SHP77 treated with DMSO at 0.1 percent for 48 hours (cell line): ENCODE measurements at regions not wholly inside any gene's neighbourhood (a gene's known extent, or its start where the extent isn't known, plus 50 kb on each side); places are given as distances from the start of the nearest gene placed in this dataset.
"Not testable (repeated sequence)": the region's sequence is repeated elsewhere in the genome, so short reads cannot be mapped to it uniquely, and the experiment has no call there.

Source experiments
- DNase-seq: peaks from one replicate; lab custom pipeline; 2025; lab: John Stamatoyannopoulos, UW

DNA sequence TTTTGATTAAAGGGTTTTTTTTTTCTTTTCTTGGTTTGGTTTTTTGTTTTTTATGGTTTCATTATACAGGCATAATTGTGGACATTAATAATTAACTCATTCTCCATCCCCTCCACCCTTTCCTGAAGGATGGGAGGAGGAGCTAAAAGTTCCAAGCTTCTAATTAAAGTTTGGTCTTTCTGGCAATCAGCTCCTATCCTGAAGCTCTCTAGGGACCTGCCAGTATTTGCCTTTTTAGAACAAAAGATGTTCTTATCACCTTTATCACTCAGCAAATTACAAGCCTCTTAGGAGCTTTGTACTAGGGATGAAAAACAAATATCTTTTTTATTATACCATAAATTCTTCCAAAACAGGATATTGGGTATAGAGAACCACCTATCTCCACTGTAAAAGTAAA lies 589.8 kb downstream of the PDHA2 start:
- DNase-seq: no peak

DNA sequence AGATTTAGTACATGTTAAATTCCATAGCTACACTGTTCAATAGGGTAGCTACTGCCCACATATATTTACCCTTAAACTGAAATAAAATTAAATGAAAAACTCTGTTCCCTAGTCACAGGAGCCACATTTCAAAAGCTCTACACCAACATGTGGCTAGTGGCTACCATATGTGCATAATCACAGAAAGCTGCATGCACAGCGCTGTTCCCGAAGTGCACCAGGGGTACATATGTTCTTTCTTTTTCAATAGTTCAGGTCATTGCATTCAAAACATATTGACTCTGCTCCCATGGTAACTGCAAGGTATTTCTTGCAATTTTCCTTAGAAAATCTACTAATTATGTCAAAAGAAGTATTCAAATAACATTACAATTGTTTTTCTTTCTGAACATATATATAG lies 591.2 kb downstream of the PDHA2 start:
- DNase-seq: no peak

DNA sequence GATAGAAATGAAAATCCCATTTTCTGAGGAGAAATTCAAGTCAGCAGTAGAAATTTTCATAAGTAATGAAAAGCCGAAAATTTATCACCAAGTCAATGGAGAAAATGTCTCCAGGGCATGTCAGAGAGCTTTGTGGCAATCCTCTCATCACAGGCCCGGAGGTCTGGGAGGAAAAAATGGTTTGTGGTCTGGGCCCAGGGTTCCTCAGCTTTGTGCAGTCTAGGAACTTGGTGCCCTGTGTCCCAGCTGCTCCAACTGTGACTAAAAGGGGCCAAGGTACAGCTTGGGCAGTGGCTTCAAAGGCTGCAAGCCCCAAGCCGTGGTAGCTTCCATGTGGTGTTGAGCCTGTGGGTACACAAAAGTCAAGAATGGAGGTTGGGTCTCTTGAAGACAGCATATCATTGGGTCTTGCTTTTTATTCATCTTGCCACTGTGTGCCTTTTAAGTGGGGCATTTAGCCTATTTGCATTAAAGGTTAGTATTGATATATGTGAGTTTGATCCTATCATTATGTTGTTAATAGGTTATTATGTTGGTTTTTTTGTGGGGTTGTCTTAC lies 608.5 kb downstream of the PDHA2 start:
- no peak for DNase-seq

DNA sequence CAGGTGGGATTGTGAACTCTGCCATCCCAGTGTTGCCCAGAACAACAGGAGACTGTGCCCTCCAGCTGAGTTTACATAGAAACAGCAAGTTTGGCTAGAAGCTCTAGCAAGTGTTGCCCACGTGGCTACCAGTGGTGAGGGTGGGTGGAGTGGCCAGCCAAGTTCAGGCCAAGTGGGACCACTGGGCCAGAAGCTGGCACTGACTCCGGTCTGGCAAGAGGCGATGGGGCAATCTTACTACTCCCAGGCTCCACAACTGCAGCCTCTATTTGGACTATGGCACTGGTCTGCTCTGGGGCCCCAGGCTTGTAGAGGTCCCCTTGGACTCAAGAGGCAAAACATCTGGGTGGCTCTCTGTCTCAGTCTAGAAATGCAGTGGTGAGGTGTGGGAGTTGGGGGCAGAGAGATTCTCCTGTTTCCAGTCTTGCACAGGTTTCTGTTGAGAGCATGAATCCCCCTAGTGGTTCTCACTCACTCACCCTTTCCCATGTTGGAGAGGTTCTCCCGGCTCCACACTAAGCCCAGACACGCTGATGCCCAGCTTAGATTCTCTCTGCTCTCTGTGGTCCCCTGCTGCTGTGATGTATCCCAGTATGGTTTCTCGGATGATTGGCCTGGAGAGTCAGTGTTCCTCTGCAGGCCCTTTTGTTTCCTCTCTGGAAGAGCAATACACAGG lies 615.3 kb downstream of the PDHA2 start:
- DNase-seq: no peak

DNA sequence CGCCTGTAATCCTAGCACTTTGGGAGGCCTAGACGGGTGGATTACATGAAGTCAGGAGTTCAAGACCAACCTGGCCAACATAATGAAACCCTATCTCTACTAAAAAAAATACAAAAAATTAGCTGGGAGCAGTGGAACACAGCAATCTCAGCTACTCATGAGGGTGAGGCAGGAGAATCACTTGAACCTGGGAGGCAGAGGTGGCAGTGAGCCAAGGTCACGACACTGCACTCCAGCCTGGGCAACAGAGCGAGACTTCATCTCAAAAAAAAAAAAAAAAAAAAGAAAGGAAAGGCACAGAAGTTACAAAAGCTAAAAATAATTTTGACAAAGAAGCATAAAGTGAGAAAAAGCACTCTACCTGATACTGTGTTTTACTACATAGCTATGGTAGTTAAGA lies 618.1 kb downstream of the PDHA2 start:
- not testable (repeated sequence) for DNase-seq

DNA sequence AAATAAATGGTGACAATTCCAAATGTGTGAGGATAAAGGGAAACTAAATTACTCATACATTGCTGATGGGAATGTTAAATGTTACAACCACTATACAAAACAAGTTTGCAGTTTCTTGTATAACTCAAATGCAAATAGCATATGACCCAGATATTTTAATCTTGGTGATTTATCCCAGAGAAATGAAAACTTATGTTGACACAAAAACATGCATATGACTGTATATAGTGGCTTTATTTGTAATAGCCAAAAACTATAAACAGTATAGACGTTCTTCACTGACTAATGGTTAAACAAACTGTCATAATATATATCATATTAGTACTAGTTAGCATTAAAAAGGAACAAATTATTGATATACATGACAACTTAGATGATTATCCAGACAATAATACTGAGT lies 619.2 kb downstream of the PDHA2 start:
- DNase-seq: no peak

DNA sequence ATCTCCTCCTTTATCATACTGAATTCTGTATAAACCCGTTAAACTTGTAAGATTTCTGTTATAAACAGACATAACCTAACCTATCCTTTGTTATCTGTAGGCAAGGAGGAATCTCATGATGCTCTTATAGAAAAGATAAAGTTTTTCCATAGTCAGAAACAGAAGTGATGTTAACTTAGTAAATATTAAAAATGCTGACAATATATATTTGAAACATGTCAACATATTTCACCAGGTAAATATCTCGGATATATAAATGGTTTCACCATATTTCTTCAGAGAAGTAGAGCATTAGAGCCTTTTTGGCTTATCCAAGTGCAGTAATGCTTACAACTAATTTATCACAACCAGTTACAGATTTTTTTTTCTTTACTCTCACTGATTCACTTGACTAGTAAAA lies 625.9 kb downstream of the PDHA2 start:
- no peak for DNase-seq

DNA sequence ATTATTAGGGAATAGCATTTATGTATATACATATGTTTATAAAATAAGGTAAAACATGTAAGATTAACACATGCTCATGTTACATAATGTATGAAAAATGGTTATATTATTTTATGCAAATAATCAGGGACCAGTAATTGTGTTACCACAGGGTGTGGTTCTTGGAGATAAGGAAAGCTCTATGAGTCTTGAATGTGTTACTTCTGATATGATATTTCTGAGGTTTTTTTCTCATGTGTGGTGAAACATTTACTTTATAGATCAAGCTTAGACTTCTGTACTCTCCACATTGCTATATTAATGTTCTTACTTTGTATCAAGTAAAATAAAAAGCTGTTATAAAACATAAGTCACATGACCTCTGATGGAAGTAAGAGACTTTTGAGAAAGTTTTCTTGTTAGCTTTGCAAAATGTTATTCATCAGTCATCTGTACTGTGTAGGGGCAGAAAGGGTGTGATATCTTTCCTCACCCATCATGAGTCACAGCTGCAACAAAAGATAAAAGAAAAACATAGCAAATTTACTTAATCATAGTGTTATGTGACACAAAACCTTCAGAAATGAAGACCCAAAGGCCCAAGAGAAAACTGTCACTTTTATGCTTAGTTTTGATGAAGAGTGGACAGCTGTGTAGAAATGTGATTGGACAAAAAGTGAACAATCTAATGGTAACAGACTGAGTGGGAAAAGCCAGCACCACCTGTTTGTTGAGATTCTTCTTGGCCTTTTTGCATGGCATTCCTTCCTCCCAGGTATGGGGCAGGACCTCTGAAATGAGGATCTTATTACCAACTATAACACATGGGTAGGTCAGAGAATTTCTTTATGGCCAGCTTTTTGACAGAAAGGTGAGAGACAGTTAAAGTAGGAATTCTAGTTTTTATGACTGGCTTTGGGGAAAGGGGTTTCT lies 632.3 kb downstream of the PDHA2 start:
- no peak for DNase-seq

DNA sequence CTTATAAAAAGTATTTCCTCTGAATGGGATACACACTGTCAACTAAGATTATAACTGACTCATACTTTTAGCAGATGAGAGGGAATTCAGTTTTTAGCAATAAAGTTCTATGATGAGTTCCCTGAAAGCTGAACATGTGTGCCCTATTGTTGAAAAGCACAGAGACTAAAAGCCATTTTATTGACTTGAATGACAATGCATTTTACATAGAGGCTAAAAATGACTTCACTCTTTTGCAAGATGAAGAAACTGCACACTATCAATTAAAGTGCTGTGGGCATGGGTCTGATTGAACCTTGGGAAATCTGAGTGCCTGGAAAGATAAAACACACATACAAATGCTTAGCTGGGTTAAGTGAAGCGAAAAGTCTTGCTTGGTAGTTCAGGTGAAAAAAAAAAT lies 633.4 kb downstream of the PDHA2 start:
- DNase-seq: no peak

DNA sequence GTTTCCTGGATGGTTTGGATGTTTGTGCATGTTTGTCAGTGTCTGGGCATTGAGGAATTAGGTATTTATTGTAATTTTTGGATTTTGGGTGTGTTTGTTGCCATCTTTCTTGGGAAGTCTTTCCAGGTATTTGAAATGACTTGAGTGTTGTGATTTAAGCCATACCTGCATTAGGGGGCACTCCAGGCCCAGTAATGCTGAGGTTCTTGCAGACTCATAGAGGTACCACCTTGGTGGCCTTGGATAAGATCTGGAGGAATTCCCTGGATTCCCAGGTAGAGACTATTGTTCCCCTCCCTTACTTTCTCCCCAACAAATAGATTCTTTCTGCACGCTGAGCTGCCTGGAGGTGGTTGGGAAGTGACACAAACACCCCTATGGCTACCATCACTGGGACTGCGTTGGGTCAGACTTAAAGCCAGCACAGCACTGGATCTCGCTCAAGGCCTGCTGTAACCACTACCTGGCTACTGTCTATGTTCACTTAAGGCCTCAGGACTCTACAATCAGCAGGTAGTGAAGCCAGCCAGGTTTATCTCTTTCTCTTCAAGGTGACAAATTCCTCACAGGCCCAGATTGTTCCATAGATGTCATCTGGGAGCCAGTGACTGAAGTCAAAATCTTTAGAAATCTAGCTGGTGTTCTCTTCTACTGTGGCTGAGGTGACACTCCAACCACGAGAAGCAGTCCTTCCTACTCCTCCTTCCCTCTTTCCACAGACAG lies 643.6 kb downstream of the PDHA2 start:
- no peak for DNase-seq

DNA sequence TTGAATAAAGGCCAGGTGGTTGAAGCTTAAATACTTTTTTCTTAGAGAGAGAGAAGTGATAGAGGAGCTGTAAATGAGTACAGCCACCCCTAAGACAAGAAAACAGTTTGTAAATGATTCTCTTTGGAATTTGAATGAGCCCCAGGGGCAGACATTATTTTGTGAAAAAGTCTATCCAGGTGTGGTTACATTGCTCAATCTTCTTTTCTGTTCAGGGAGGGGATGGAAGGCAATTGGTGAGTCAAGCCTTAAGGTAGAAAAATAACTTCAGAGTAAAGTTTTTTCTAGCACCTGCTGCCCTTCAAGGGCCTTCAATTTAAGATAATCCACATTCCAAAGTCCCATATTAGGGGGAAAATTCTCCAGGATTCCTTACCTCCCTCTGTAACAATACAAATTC lies 646.7 kb downstream of the PDHA2 start:
- DNase-seq: no peak

DNA sequence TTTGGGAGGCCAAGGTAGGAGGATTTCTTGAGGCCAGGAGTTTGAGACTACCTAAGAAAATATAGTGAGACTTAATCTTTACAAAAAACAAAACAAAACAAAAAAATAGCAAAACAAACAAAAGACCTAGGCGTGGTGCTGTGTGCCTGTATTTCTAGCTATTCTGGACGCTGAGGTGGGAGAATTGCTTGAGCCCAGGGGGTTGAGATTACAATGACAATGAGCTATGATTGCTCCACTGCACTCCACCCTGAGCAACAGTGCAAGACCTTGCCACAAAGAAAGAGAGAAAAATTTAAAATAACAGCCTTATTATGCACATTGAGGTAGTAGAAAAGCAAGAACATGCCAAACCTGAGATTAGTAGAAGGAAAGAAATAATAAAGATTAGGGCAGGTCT lies 657.7 kb downstream of the PDHA2 start:
- DNase-seq: no peak

DNA sequence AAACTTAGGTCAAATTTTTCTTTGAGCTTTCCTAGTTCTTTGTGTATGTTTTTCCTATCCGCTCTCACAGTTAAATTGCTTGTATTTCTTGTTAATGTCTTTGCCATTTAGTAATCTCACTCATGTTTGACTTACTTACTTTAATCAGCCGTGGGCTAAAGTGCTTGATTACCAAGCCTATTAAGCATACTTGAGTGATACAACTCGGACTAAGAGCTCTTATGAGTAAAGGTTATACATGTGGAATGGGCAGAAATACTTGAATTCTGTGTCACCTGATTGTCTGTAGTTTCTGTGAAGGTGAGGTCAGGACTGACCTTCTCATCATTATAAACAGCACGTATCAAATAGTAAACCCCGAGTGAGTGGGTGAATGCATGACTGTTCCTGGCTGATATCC lies 664.5 kb downstream of the PDHA2 start:
- DNase-seq: no peak

DNA sequence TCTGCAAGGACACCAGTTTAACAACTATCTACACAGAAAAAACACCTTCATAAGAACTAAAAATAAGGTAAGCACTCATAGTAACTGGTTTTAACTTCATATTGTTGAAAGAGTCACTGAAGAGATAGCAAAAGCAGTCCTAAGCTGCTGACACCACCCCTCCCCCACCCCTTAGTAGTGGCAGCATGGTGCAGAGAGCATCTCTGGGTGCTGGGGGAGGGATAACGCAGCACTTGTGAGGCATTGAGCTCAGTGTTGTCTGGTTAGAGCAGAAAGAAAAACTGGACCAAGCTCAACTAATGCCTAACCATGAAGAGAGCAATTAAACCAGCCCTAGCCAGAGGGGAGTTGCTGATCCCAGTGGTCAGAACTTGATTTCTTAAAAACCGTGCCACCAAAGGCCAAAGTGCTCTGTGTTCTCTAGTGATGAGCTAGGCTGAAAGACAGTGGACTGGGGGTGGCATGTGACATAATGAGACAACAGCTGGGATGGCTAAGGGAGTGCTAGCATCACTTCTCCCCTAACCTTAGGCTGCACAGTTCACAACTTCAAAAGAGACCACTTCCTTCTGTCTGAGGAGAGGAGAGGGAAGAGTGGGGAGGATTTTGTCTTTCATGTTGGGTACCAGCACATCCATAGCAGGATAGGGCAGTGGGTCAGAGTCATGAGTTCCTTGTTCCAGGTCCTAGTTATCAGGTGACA lies 669.3 kb downstream of the PDHA2 start:
- no peak for DNase-seq

DNA sequence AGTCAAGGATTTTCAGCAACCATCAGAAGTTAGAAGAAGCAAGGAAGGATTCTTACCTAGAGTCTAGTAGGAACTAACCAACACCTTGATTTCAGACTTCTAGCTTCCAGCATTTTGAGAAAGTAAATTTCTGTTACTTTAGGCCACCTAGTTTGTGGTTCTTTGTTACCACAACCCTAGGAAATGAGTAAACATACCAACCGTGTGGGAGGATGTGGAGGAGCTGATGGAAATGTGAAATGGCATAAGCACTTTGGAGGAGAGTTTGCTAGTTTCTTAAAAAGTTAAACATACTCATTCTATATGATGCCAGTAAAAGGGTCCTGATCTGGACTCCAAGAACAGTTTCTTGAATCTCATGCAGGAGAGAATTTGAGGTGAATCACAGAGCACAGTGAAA lies 679.4 kb downstream of the PDHA2 start:
- no peak for DNase-seq

DNA sequence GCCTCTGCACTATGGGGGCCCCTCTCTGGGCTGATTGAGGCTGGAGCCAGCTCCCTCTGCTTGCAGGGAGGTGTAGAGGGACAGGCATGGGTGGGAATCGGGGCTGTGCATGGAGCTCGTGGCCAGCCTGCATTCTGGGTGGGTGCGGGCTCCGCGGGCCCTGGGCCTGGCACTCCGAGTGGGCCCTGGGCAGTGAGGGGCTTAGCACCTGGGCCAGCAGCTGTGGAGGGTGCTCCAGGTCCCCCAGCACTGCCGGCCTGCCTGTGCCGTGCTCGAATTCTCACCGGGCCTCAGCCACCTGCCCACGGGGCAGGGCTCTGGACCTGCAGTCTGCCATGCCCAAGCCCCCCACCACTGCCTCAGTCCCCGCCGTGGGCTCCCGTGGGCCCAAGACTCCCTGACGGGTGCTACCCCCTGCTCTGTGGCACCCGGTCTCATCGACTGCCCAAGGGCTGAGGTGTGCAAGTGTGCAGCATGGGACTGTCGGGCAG lies 681.2 kb downstream of the PDHA2 start:
- DNase-seq: no peak

DNA sequence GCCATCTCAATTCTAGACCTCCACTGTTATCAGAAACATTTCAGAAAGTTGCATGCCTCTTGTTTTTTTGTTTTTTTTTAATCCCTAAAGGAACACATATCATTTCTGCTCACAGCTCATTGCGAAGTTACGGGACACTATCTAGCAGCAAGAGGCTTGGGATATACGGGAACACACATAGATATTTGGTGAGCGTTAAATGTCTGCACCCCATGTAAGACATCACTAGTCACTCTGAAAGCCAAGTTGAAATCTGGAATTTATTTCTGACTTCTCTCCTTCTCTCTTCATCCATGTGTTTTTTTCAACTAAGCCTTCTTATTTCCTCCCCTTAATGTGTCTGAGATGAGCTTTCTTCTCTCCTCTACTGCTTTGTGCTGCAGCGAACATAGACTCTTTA lies 683.7 kb downstream of the PDHA2 start:
- no peak for DNase-seq

DNA sequence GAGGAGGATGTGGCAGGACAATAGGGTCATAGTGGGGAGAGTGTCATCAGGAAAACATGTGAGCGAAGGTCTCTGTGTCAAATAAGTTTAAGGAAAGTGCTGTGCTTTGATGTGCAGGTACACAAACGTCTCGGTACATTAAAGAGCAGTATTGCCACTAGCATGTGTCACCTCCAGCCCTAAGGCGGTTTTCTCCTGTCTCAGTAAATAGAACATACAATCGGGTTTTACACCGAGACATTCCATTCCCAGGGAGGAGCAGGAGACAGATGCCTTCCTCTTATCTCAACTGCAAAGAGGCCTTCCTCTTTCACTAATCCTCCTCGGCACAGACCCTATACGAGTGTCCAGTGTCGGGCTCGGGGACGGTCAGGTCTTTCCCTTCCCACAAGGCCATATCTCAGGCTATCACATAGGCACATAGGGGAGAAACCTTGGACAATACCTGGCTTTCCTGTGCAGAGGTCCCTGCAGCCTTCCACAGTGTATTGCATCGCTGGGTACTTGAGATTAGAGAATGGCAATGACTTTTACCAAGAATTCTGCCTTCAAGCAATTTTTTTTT lies 684.5 kb downstream of the PDHA2 start:
- DNase-seq: no peak

DNA sequence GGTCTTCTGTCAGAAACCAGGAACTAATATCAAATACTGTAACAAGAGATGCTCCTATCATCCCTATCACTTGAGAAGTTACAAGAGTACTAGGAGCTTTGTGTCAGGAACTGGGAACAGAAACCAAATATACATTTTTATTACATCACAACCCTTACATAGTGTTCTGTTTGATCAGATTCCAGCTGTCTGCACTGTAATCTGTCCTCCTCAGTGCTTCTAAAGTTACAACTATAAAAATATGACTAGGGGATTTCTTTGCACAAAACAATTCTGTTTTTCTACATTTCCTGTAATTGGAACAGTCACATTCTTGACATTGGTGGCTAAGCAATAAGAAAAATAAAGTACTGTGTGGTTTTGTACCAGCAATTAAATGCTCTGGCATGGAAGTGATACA lies 686.0 kb downstream of the PDHA2 start:
- DNase-seq: no peak

DNA sequence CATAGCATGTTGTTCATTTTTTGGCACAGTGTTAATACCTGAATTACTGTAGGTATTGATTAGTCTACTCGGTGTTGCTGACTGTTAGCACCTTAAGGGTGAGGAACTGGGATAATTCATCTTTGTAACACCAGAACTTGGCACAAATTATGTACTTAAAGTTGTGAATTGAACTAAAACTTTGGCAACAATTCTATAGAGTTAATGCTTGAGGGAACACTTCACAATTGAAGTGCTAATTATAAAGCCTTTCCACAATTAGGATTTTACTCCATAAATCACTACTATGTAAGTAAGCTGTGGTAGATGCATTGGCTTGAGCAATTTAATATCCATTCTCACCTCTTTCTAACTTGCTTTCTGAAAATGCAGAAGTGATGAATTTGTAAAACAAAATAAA lies 686.7 kb downstream of the PDHA2 start:
- no peak for DNase-seq

DNA sequence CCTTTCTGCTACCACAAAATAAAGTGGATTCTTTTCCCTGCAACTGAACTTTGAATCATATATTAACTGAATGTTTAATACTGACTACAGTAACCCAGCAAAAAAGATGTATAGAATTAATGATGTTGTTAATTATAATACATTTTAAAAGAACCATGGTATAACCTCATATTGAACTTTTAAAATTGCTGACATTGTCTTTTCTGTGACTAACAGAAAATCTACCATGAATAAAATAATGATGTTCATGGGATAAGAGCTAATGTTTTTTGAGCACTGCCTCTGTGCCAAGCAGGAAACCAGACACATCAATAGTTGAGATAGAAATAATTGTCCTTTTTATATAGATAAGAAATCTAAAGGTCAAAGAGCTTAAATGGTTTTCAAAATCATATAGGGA lies 691.9 kb downstream of the PDHA2 start:
- DNase-seq: no peak

DNA sequence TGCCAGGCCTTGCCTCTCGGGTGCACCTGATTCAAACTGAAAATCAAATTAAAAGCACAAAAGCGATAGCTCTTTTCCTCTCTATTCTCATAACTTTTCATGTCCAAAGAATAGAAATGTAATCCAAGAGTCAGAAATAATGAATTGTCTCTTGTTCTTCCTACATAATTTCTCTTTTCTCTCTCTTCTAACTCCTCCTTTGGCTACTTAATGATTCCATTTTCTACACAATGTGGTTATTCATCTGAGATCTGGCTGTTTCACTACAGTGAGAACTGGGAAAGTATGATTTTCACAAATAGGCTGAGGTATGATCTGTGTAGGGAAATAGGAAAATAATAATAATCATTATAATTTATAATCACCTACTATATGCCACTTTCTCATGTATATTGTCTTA lies 703.5 kb downstream of the PDHA2 start:
- no peak for DNase-seq
